Liver (tissue), 7 donors: ENCODE measurements at regions not wholly inside any gene's neighbourhood (a gene's known extent, or its start where the extent isn't known, plus 50 kb on each side); places are given as distances from the start of the nearest gene placed in this dataset.

Source experiments
- DNase-seq: peaks from one replicate; pipeline ENCODE4 v3.0.0-alpha.2; 2017; ENCODE audit warnings: low spot score
- H3K27ac ChIP-seq, 2 donors: one replicate each; pipeline ENCODE4 v1.7.0; 2013; ENCODE audit warnings: inconsistent platforms in 2 of 2, low read length in 2 of 2, control low read depth in 1 of 2, low read depth in 1 of 2, mild to moderate bottlenecking in 1 of 2
- H3K27me3 ChIP-seq, 4 donors: one replicate each; pipeline versions ENCODE4 v1.6.1 to v1.7.0; 2013; ENCODE audit warnings: low read length in 3 of 4, inconsistent platforms in 1 of 4, mild to moderate bottlenecking in 1 of 4, moderate library complexity in 1 of 4; ENCODE audit not compliant: control insufficient read depth in 4 of 4, insufficient read depth in 4 of 4
- H3K36me3 ChIP-seq, 4 donors: one replicate each; pipeline versions ENCODE4 v1.6.1 to v1.7.0; 2013; ENCODE audit warnings: low read length in 3 of 4, mild to moderate bottlenecking in 3 of 4, low read depth in 1 of 4, moderate library complexity in 1 of 4; ENCODE audit not compliant: control insufficient read depth in 4 of 4, insufficient read depth in 3 of 4
- H3K4me1 ChIP-seq, 4 donors: one replicate each; pipeline versions ENCODE4 v1.6.1 to v1.7.0; 2013; ENCODE audit warnings: low read length in 3 of 4, mild to moderate bottlenecking in 3 of 4, moderate library complexity in 1 of 4; ENCODE audit not compliant: control insufficient read depth in 4 of 4, insufficient read depth in 4 of 4
- H3K4me3 ChIP-seq, 3 donors: one replicate each; pipeline versions ENCODE4 v1.6.1 to v1.7.0; 2013; ENCODE audit warnings: low read length in 3 of 3, control low read depth in 1 of 3, low read depth in 1 of 3, mild to moderate bottlenecking in 1 of 3
- H3K9ac ChIP-seq, 2 donors: one replicate each; pipeline ENCODE4 v1.7.0; 2013; ENCODE audit warnings: low read length in 2 of 2, mild to moderate bottlenecking in 2 of 2, moderate library complexity in 2 of 2, control low read depth in 1 of 2, low read depth in 1 of 2
- H3K9me3 ChIP-seq, 4 donors: one replicate each; pipeline versions ENCODE4 v1.6.1 to v1.7.0; 2013; ENCODE audit warnings: low read length in 3 of 4; ENCODE audit not compliant: control insufficient read depth in 4 of 4
- FOXA2 ChIP-seq: IDR thresholded peaks from 2 replicates; pipeline ENCODE4 v1.6.1; 2016; ENCODE audit warnings: antibody characterized with exemption
- GABPA ChIP-seq, 2 donors: IDR thresholded peaks in 1 of 2; conservative IDR thresholded peaks in 1 of 2; 2 replicates each; pipeline ENCODE4 v1.6.1; 2016; ENCODE audit warnings: antibody characterized with exemption in 2 of 2, mild to moderate bottlenecking in 1 of 2, moderate library complexity in 1 of 2
- HNF4A ChIP-seq, 2 donors: conservative IDR thresholded peaks; 2 replicates each; pipeline ENCODE4 v1.6.1; 2016; ENCODE audit warnings: antibody characterized with exemption in 2 of 2, mild to moderate bottlenecking in 2 of 2
- JUND ChIP-seq, 2 donors: IDR thresholded peaks; 2 replicates each; pipeline ENCODE4 v1.6.1; 2016; ENCODE audit warnings: antibody characterized with exemption in 2 of 2
- RAD21 ChIP-seq, 2 donors: IDR thresholded peaks; 2 replicates each; pipeline ENCODE4 v1.6.1; 2016; ENCODE audit warnings: antibody characterized with exemption in 2 of 2, mild to moderate bottlenecking in 2 of 2
- RXRA ChIP-seq, 2 donors: IDR thresholded peaks; 2 replicates each; pipeline ENCODE4 v1.6.1; 2017 to 2018; ENCODE audit warnings: antibody characterized with exemption in 2 of 2, mild to moderate bottlenecking in 1 of 2
- SP1 ChIP-seq: IDR thresholded peaks from 2 replicates; pipeline ENCODE4 v1.6.1; 2018; ENCODE audit warnings: antibody characterized with exemption, mild to moderate bottlenecking
- ZBTB33 ChIP-seq: IDR thresholded peaks from 2 replicates; pipeline ENCODE4 v1.6.1; 2016; ENCODE audit warnings: antibody characterized with exemption
- WGBS: extraction: QIAGEN DNeasy Blood & Tissue Kit; methylation state at CpG from one replicate; pipeline ENCODE4 v1.1.7; 2013; 5-methylcytosine and 5-hydroxymethylcytosine counted together
- TF ChIP-seq, protein P1 (sequence below): IDR thresholded peaks from 2 replicates; pipeline ENCODE4 v1.6.1; 2016; ENCODE audit warnings: antibody characterized with exemption
- donor health status: healthy.
- donor health status: healthy.
- donor health status: healthy.
- donor health status: healthy.

GRCh38 chr6:134493789-134494188 is 175.9 kb upstream of the SGK1 start:
- TF ChIP-seq RAD21 (IDR thresholded peaks at IDR 0.05) (no peak), RXRA (IDR thresholded peaks at IDR 0.05) (no peak)
- no peak for DNase-seq
- H3K27ac ChIP-seq = no peak overlapping the region
- no peaks in the 10 kb centered on the region for H3K36me3 ChIP-seq
- H3K9ac ChIP-seq = no peak overlapping the region
- H3K4me1 ChIP-seq = peaks cover 0 to 7% (median 3%) of the 10 kb centered on the region in 4 donors
- WGBS = 94% methylated on average over 3 of the region's 3 CpGs
- no peak overlapping the region for H3K4me3 ChIP-seq
- no peaks in the 10 kb centered on the region for H3K27me3 ChIP-seq
- H3K9me3 ChIP-seq = no peaks in the 10 kb centered on the region

DNA sequence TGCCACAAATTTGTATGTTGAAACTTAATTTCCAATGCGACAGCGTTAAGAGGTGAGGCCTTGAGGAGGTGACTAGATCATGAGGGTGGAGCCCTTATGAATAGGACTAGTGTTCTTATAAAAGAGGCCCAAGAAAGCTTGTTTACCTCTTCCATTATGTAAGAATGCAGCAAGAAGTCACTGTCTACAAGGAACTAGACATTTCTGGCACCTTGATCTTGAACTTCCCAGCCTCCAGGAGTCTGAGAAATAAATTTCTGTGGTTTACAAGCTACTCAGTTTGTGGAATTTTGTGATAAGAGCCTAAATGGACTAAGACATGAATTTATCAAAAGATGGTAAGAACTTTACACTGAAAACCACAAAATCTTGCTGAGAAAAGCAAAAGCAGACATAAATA is 173.6 kb upstream of the SGK1 start:
- no peaks in the 10 kb centered on the region for H3K27me3 ChIP-seq
- no peak overlapping the region for H3K27ac ChIP-seq
- 98% methylated on average over 2 of the region's 2 CpGs for WGBS
- H3K9ac ChIP-seq = no peak overlapping the region
- no peak overlapping the region for H3K4me3 ChIP-seq
- peaks cover 0 to 7% (median 2%) of the 10 kb centered on the region in 4 donors for H3K4me1 ChIP-seq
- no peaks in the 10 kb centered on the region for H3K36me3 ChIP-seq
- TF ChIP-seq, protein P1, sequence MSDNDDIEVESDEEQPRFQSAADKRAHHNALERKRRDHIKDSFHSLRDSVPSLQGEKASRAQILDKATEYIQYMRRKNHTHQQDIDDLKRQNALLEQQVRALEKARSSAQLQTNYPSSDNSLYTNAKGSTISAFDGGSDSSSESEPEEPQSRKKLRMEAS = no peak
- TF ChIP-seq FOXA2 = no peak
- TF ChIP-seq SP1 = no peak
- no peak for TF ChIP-seq ZBTB33
- H3K9me3 ChIP-seq = no peaks in the 10 kb centered on the region
- DNase-seq = no peak

- Histone ChIP-seq H3K27me3 (no peaks in the 10 kb centered on the region), H3K4me3 (no peak overlapping the region), H3K9me3 (no peaks in the 10 kb centered on the region), H3K9ac (no peak overlapping the region), H3K4me1 (peaks cover 7 to 23% (median 15%) of the 10 kb centered on the region in 4 donors), H3K36me3 (no peaks in the 10 kb centered on the region), H3K27ac (peak overlapping the region; percentile 44 to 54)
- DNase-seq = no peak
- WGBS = 43% methylated on average over 12 of the region's 12 CpGs
- TF ChIP-seq ZBTB33 (no peak), RXRA (IDR thresholded peaks at IDR 0.05) (peak; percentile 46 to 62), RAD21 (IDR thresholded peaks at IDR 0.05) (peak; percentile 20 to 24), HNF4A (conservative IDR thresholded peaks at IDR 0.05) (peak; percentile 54 to 82), JUND (IDR thresholded peaks at IDR 0.05) (peak in 1 of 2 donors; percentile 19), GABPA (IDR thresholded peaks at IDR 0.05 in 1 of 2, conservative IDR thresholded peaks at IDR 0.05 in 1 of 2) (no peak)
Observed at GRCh38 chr6:134482593-134483270, 164.8 kb upstream of the SGK1 start.
